Prostate gland (tissue), 2 donors: ENCODE measurements at regions not wholly inside any gene's neighbourhood (a gene's known extent, or its start where the extent isn't known, plus 50 kb on each side); places are given as distances from the start of the nearest gene placed in this dataset.

ENCODE experiments used
- POLR2A ChIP-seq: fragments of 450-650 bp; IDR thresholded peaks from one replicate; pipeline ENCODE4 v1.6.1; 2016; ENCODE audit warnings: antibody characterized with exemption, mild to moderate bottlenecking
- POLR2AphosphoS5 ChIP-seq: sonication (generic); formaldehyde crosslinking; IDR thresholded peaks from one replicate; pipeline ENCODE4 v1.6.1; 2017; ENCODE audit warnings: antibody characterized with exemption
- TF ChIP-seq, protein P1 (sequence below), 4 experiments: fragments of 200-600 bp in 2 of 4; fragments of 450-650 bp in 2 of 4; sonication (generic) in 2 of 4; IDR thresholded peaks; 1 replicate in 3 of 4; 2 replicates in 1 of 4; pipeline ENCODE4 v1.5.1; 2016 to 2019; ENCODE audit warnings: antibody characterized with exemption in 4 of 4, mild to moderate bottlenecking in 2 of 4, moderate library complexity in 2 of 4

- TF ChIP-seq, protein P1, sequence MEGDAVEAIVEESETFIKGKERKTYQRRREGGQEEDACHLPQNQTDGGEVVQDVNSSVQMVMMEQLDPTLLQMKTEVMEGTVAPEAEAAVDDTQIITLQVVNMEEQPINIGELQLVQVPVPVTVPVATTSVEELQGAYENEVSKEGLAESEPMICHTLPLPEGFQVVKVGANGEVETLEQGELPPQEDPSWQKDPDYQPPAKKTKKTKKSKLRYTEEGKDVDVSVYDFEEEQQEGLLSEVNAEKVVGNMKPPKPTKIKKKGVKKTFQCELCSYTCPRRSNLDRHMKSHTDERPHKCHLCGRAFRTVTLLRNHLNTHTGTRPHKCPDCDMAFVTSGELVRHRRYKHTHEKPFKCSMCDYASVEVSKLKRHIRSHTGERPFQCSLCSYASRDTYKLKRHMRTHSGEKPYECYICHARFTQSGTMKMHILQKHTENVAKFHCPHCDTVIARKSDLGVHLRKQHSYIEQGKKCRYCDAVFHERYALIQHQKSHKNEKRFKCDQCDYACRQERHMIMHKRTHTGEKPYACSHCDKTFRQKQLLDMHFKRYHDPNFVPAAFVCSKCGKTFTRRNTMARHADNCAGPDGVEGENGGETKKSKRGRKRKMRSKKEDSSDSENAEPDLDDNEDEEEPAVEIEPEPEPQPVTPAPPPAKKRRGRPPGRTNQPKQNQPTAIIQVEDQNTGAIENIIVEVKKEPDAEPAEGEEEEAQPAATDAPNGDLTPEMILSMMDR (IDR thresholded peaks at IDR 0.05) = no peak
- TF ChIP-seq POLR2AphosphoS5 (no peak), POLR2A (no peak)
These were observed 52.8 kb upstream of the RORB start for GRCh38 chr9:74444369-74444768.
